OCI-LY7 (cell line): ENCODE measurements at regions not wholly inside any gene's neighbourhood (a gene's known extent, or its start where the extent isn't known, plus 50 kb on each side); places are given as distances from the start of the nearest gene placed in this dataset.

Experiments
- BruUV-seq: library from RNA; stranded (reverse); fragments of 400-500 nt; replicated peaks from 2 replicates; lab custom pipeline; 2021; lab: Mats Ljungman, UMichigan
- CTCF ChIA-PET: fragments of 300-600 bp; sonication (Branson Sonifier 250); formaldehyde crosslinking; loops from one replicate; lab custom pipeline; 2022; ENCODE audit warnings: antibody characterized with exemption; ENCODE audit not compliant: unreplicated experiment; lab: Charles Lee
- POLR2A ChIA-PET: fragments of 300-600 bp; sonication (Branson Sonifier 250); formaldehyde crosslinking; loops from one replicate; lab custom pipeline; 2022; ENCODE audit warnings: antibody characterized with exemption; lab: Charles Lee
- DNase-seq: peaks from one replicate; pipeline ENCODE4 v3.0.0-alpha.2; 2015; ENCODE audit warnings: low spot score
- H2AFZ ChIP-seq: fragments of 200-600 bp; sonication (generic), shearing (Covaris generic); 2 replicates; pipeline ENCODE4 v1.6.1; 2014; ENCODE audit warnings: mild to moderate bottlenecking, antibody characterized with exemption, low read length, moderate library complexity
- H3K27ac ChIP-seq: fragments of 200-600 bp; sonication (generic); 2 replicates; pipeline ENCODE4 v1.5.1; 2014; ENCODE audit warnings: mixed run types, low read depth, mild to moderate bottlenecking, moderate library complexity, low read length, inconsistent platforms; ENCODE audit not compliant: poor library complexity, severe bottlenecking
- H3K36me3 ChIP-seq: fragments of 200-600 bp; sonication (generic); 2 replicates; pipeline ENCODE4 v1.6.1; 2014; ENCODE audit warnings: mild to moderate bottlenecking, antibody characterized with exemption, low read length, moderate library complexity, mixed read lengths; ENCODE audit not compliant: insufficient read depth
- H3K4me1 ChIP-seq: fragments of 200-600 bp; sonication (generic); 2 replicates; pipeline ENCODE4 v1.5.1; 2014; ENCODE audit warnings: mild to moderate bottlenecking, low read length; ENCODE audit not compliant: insufficient read depth, poor library complexity, severe bottlenecking
- H3K4me2 ChIP-seq: fragments of 200-600 bp; sonication (generic); 2 replicates; pipeline ENCODE4 v1.6.1; 2014; ENCODE audit warnings: mild to moderate bottlenecking, low read length
- H3K4me3 ChIP-seq: fragments of 200-600 bp; sonication (generic); 2 replicates; pipeline ENCODE4 v1.5.1; 2014; ENCODE audit warnings: mild to moderate bottlenecking, low read depth, low read length; ENCODE audit not compliant: poor library complexity, severe bottlenecking
- H3K79me2 ChIP-seq: fragments of 200-600 bp; sonication (generic); 2 replicates; pipeline ENCODE4 v1.6.1; 2016; ENCODE audit warnings: low read depth, mild to moderate bottlenecking, low read length, moderate library complexity, mixed read lengths; ENCODE audit not compliant: insufficient read depth
- H3K9me2 ChIP-seq: fragments of 200-600 bp; sonication (generic); 2 replicates; pipeline ENCODE4 v1.6.1; 2016; ENCODE audit warnings: mild to moderate bottlenecking, low read length, mixed read lengths; ENCODE audit not compliant: insufficient read depth
- H3K9me3 ChIP-seq: fragments of 200-600 bp; sonication (generic); 2 replicates; pipeline ENCODE4 v1.6.1; 2014; ENCODE audit warnings: mild to moderate bottlenecking, mixed run types, low read length, mixed read lengths
- H4K20me1 ChIP-seq: fragments of 200-600 bp; sonication (generic); 2 replicates; pipeline ENCODE4 v1.6.1; 2014; ENCODE audit warnings: mild to moderate bottlenecking, antibody characterized with exemption, low read length, moderate library complexity, mixed read lengths; ENCODE audit not compliant: insufficient read depth
- EZH2phosphoT487 ChIP-seq: fragments of 200-600 bp; sonication (generic); IDR thresholded peaks from 2 replicates; pipeline ENCODE4 v1.6.1; 2018; ENCODE audit warnings: low read depth, borderline replicate concordance, mild to moderate bottlenecking, mixed run types, antibody characterized with exemption, low read length, moderate library complexity, mixed read lengths
- intact Hi-C: fragments of 100-400 bp; cut with micrococcal nuclease; formaldehyde crosslinking; loops from one replicate; pipeline ENCODE4 v1.10.0; 2022; ENCODE audit not compliant: unreplicated experiment
- TF ChIP-seq, protein P1 (sequence below): fragments of 200-600 bp; sonication (generic); conservative IDR thresholded peaks from 2 replicates; pipeline ENCODE4 v1.5.1; 2014; ENCODE audit warnings: mild to moderate bottlenecking, antibody characterized with exemption, low read length, moderate library complexity, mixed read lengths

DNA sequence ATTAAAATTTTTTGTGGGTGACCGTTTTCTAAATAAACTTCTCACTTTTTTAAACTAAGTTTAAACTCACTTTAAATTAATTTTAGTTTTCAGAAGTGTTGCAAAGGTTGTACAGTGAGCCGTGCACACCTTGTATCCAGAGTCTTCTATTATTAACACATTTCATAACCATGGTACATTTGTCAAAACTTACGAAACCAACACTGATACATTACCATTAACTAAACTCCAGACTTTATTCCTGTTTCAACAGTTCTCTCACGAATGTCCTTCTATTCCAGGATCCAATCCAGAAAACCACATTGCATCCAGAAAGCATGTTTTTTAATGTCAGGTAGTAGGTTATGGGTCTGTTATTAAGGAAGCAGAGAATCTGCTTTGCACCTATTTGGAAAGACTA, 319.9 kb downstream of the CBLN4 start:
- no TSS peak for BruUV-seq

DNA sequence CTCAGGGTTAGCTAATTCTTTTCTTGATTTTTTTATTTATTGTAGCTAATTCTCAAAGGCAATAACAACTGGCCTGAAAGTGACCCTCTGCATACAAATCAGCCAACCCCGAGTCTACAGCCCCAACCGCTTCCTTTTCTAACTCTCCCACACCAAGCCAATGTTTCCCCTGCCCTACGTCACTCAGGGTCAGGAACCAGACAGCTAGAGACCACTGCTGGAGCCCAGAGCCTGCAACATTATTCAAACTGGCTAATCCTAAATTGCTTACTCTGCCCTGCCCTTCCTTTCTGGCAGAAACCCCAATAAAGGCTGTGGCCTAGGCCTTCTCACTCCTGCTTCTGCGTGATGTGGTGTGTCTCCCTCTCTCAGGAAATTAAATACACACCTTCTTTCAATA, 320.7 kb downstream of the CBLN4 start:
- Histone ChIP-seq H3K4me1 (no peaks in the 10 kb centered on the region), H3K4me2 (no peak overlapping the region), H3K4me3 (no peak overlapping the region), H3K36me3 (no peaks in the 10 kb centered on the region), H3K9me2 (no peaks in the 10 kb centered on the region), H2AFZ (no peak overlapping the region), H3K9me3 (no peaks in the 10 kb centered on the region), H3K79me2 (no peaks in the 10 kb centered on the region), H4K20me1 (no peaks in the 10 kb centered on the region), H3K27ac (no peak overlapping the region)
- no TSS peak for BruUV-seq
- POLR2A ChIA-PET: no interaction called here
- no peak for TF ChIP-seq EZH2phosphoT487
- TF ChIP-seq, protein P1, sequence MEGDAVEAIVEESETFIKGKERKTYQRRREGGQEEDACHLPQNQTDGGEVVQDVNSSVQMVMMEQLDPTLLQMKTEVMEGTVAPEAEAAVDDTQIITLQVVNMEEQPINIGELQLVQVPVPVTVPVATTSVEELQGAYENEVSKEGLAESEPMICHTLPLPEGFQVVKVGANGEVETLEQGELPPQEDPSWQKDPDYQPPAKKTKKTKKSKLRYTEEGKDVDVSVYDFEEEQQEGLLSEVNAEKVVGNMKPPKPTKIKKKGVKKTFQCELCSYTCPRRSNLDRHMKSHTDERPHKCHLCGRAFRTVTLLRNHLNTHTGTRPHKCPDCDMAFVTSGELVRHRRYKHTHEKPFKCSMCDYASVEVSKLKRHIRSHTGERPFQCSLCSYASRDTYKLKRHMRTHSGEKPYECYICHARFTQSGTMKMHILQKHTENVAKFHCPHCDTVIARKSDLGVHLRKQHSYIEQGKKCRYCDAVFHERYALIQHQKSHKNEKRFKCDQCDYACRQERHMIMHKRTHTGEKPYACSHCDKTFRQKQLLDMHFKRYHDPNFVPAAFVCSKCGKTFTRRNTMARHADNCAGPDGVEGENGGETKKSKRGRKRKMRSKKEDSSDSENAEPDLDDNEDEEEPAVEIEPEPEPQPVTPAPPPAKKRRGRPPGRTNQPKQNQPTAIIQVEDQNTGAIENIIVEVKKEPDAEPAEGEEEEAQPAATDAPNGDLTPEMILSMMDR: no peak
- DNase-seq: no peak
- intact Hi-C loops: no loop called here
- CTCF ChIA-PET: no interaction called here

More for the DNA sequence above, 319.9 kb downstream of the CBLN4 start:
- H3K4me3 ChIP-seq: no peak overlapping the region
- H4K20me1 ChIP-seq: no peaks in the 10 kb centered on the region
- H3K79me2 ChIP-seq: no peaks in the 10 kb centered on the region
- H3K9me2 ChIP-seq: no peaks in the 10 kb centered on the region
- H3K27ac ChIP-seq: no peak overlapping the region
- H2AFZ ChIP-seq: no peak overlapping the region
- H3K9me3 ChIP-seq: no peaks in the 10 kb centered on the region
- no peak overlapping the region for H3K4me2 ChIP-seq
- H3K36me3 ChIP-seq: no peaks in the 10 kb centered on the region
- DNase-seq: no peak
- CTCF ChIA-PET: no interaction called here
- TF ChIP-seq EZH2phosphoT487: no peak
- TF ChIP-seq, protein P1: no peak
- H3K4me1 ChIP-seq: no peaks in the 10 kb centered on the region
- intact Hi-C loops: no loop called here
- POLR2A ChIA-PET: no interaction called here

DNA sequence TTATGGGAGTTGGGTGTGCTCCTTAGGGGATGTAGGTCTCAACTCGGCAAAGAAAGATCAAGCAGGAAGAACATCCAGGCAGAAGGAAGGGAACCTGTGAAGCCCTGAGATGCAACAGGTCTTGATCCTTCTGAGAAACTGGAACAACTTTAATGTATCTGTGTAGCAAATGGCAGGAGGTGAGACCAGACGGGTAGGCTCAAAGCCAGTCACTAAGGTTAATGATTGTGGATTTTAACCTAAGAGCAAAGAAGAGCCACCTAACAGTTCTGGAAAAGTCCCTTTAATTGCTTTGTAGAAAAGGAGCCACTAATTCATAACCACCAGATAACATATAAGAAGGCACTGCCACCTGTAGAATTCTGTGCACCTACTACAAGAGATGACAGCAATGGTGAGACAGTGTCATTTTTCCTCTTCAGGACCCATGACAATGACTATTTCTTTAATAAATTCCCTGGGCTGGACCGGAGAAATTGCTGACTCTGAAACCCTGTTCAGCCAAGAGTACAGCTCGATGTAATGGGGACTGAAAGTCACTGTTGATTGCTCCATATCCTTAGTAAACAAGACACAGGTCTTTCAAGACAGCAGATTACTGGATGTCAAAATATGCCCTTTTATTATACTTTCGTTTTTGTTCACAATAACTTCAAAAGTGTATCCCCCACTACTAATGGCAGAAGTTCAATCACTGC, 326.2 kb downstream of the CBLN4 start:
- Histone ChIP-seq H3K4me1 (no peaks in the 10 kb centered on the region), H3K4me2 (no peak overlapping the region), H3K9me2 (no peaks in the 10 kb centered on the region), H3K9me3 (no peaks in the 10 kb centered on the region), H3K79me2 (no peaks in the 10 kb centered on the region), H3K4me3 (no peak overlapping the region), H4K20me1 (no peaks in the 10 kb centered on the region), H3K36me3 (no peaks in the 10 kb centered on the region), H2AFZ (no peak overlapping the region), H3K27ac (no peak overlapping the region)
- no peak for DNase-seq
- TF ChIP-seq EZH2phosphoT487: no peak
- TF ChIP-seq, protein P1: no peak
- ChIA-PET CTCF (no interaction called here), POLR2A (no interaction called here)
- intact Hi-C loops: no loop called here
- BruUV-seq: no TSS peak
